ENCODE measurements at regions not wholly inside any gene's neighbourhood (a gene's known extent, or its start where the extent isn't known, plus 50 kb on each side); places are given as distances from the start of the nearest gene placed in this dataset.
"Not testable (repeated sequence)": the region's sequence is repeated elsewhere in the genome, so short reads cannot be mapped to it uniquely, and the experiment has no call there.

DNA sequence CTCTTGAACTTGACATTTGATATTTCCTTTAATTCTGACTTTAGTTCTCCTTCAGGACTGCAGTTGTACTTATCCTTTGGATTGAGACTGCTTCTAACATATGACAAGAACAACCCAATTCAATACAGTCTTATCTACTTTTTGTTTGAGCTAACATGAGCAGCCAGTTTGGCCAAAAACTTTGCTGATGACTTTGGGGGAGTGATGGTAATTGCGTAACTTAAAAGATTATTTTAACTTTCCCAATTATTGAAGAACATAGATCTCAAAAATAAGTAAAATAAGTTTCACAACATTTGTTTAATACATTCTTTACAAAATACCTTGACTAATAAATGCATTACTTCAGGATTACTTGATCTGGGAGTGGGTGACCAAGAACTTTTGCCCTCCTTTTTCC, 1311.1 kb upstream of the NRXN1 start:
- peak in 1 of 11 experiments; percentile 17; a peak in 1 of 22 replicates for TF ChIP-seq Cebpa-rat (IDR thresholded peaks at IDR 0.05)
- no peaks in the 10 kb centered on the region for H3K36me3 ChIP-seq
- no peaks in the 10 kb centered on the region for H3K27me3 ChIP-seq
- H3K4me2 ChIP-seq: no peak overlapping the region
- no peak overlapping the region for H3K27ac ChIP-seq
- no peaks in the 10 kb centered on the region for H4K20me1 ChIP-seq
- H3K9ac ChIP-seq: no peak overlapping the region
- no peak overlapping the region for H3K4me3 ChIP-seq
- no peaks in the 10 kb centered on the region for H3K9me3 ChIP-seq (replicated peaks in 1 of 11)
- no peaks in the 10 kb centered on the region for H3K4me1 ChIP-seq

DNA sequence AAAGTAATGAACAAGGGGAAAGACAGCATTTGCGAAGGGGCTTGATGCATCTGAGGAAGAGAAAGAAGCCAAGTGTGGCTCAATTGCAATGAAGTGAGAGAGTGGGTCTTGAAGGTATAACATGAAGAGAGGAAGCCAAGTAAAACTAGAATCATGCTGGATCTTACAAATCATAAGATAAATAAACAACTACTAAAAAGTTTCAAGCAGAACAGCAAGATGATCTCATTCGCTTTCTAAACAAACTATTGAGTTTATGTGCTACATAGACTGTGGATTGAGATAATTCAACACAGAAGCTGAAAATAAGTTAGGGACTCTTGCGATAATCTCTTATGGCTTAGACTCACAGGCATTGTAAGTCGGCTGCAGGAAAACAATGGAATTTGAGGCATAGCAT, 1310.5 kb upstream of the NRXN1 start:
- H3K27me3 ChIP-seq: no peaks in the 10 kb centered on the region
- H3K4me3 ChIP-seq: no peak overlapping the region
- TF ChIP-seq Cebpa-rat (IDR thresholded peaks at IDR 0.05): no peak
- no peaks in the 10 kb centered on the region for H3K4me1 ChIP-seq
- H3K9me3 ChIP-seq (replicated peaks in 1 of 11): no peaks in the 10 kb centered on the region
- H3K9ac ChIP-seq: no peak overlapping the region
- no peak overlapping the region for H3K27ac ChIP-seq
- H3K36me3 ChIP-seq: no peaks in the 10 kb centered on the region
- H4K20me1 ChIP-seq: no peaks in the 10 kb centered on the region
- H3K4me2 ChIP-seq: no peak overlapping the region

DNA sequence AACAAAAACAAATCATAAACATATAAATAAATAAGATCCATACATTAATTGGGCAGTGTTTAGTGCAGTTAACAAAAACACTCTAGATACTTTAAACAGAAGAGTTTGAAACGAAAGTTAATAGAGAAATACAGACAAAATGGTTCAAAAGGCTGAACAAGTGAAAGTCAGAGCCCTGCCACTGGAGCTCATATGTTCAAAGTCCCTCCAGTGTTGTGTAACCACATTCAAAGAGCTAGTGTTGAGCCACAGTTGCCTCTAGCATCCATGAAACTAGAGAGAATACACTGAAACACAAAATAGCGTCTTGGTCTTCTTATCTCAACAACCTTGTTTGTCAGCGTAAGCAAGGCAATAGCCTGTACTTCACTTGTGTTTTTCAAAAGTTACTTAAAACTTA, 1309.8 kb upstream of the NRXN1 start:
- Histone ChIP-seq H3K27ac (no peak overlapping the region), H4K20me1 (no peaks in the 10 kb centered on the region), H3K4me3 (no peak overlapping the region), H3K4me2 (no peak overlapping the region), H3K4me1 (no peaks in the 10 kb centered on the region), H3K27me3 (no peaks in the 10 kb centered on the region), H3K9me3 (replicated peaks in 1 of 11) (no peaks in the 10 kb centered on the region), H3K9ac (no peak overlapping the region), H3K36me3 (no peaks in the 10 kb centered on the region)
- no peak for TF ChIP-seq Cebpa-rat (IDR thresholded peaks at IDR 0.05)

DNA sequence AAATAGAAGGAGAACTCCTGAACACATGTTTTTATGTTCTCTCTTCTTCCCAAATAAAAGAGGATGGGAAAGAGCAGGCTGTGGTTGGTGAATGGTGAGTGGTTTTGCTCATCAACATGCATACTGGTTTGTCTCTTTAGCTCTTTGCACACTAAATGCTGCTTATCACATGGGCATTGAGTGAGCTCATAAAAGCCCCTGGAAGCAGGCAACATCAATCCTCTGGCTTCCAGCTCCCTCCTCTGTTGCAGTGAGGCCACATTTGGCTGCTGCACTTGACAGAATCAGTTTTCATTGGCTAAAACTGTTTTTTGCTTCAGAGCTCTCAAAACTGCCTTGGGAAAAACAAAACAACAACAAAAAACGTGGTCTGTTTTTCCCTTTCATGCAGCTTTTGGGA, 1308.2 kb upstream of the NRXN1 start:
- Histone ChIP-seq H3K4me3 (no peak overlapping the region), H4K20me1 (no peaks in the 10 kb centered on the region), H3K27me3 (no peaks in the 10 kb centered on the region), H3K4me1 (no peaks in the 10 kb centered on the region), H3K9me3 (replicated peaks in 1 of 11) (no peaks in the 10 kb centered on the region), H3K9ac (no peak overlapping the region), H3K4me2 (no peak overlapping the region), H3K27ac (no peak overlapping the region), H3K36me3 (no peaks in the 10 kb centered on the region)
- TF ChIP-seq Cebpa-rat (IDR thresholded peaks at IDR 0.05): no peak

DNA sequence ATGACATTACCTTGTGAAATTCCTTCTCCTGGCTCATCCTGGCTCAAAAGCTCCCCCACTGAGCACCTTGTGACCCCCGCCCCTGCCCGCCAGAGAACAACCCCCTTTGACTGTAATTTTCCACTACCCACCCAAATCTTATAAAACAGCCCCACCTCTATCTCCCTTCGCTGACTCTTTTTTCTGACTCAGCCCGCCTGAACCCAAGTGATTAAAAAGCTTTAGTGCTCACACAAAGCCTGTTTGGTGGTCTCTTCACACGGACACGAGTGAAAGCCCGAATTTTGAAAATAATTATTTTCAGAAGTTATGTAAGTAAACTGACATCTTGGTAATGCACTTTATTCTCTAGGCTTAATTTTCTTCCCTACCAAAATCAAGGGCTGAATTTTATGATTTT, 1305.9 kb upstream of the NRXN1 start:
- H3K9ac ChIP-seq, H3K4me3 ChIP-seq, H3K4me2 ChIP-seq: not testable (repeated sequence)

DNA sequence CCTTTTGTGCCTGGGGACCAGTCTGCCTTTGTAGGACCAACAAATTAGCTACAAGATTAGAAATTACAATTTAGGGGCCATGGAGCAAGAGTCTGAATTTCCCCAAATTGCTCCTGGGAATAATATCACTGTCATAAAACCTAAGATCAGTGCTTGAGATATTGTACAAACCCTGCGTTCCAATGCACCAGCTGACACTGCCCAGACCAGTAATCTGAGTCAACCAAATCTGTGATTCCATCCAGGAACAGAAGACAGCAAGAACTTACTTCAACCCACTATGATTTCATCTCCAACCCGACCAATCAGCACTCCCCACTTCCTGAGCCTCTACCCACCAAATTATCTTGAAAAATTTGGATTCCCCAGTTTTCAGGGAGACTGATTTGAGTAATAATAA, 1305.0 kb upstream of the NRXN1 start:
- Histone ChIP-seq H3K4me2 (no peak overlapping the region), H4K20me1 (no peaks in the 10 kb centered on the region), H3K4me1 (no peaks in the 10 kb centered on the region), H3K4me3 (no peak overlapping the region), H3K9me3 (replicated peaks in 1 of 11) (no peaks in the 10 kb centered on the region), H3K27me3 (no peaks in the 10 kb centered on the region), H3K9ac (no peak overlapping the region), H3K27ac (no peak overlapping the region), H3K36me3 (no peaks in the 10 kb centered on the region)
- no peak for TF ChIP-seq Cebpa-rat (IDR thresholded peaks at IDR 0.05)

More for the DNA sequence above, 1305.9 kb upstream of the NRXN1 start:
- H3K36me3 ChIP-seq; H3K4me1 ChIP-seq; H3K9me3 ChIP-seq (replicated peaks in 1 of 11); H3K27ac ChIP-seq; H3K27me3 ChIP-seq; H4K20me1 ChIP-seq: not testable (repeated sequence)

- H3K4me2 ChIP-seq: no peak overlapping the region
- no peak overlapping the region for H3K4me3 ChIP-seq
- H3K36me3 ChIP-seq: no peaks in the 10 kb centered on the region
- no peak overlapping the region for H3K9ac ChIP-seq
- no peak overlapping the region for H3K27ac ChIP-seq
- H3K9me3 ChIP-seq (replicated peaks in 1 of 11): no peaks in the 10 kb centered on the region
- no peak for TF ChIP-seq Cebpa-rat (IDR thresholded peaks at IDR 0.05)
- no peaks in the 10 kb centered on the region for H3K4me1 ChIP-seq
- H3K27me3 ChIP-seq: no peaks in the 10 kb centered on the region
- H4K20me1 ChIP-seq: no peaks in the 10 kb centered on the region
These were observed 1303.8 kb upstream of the NRXN1 start for GRCh38 chr2:52335727-52336126.

- Histone ChIP-seq H3K36me3 (no peaks in the 10 kb centered on the region), H3K4me3 (no peak overlapping the region), H4K20me1 (no peaks in the 10 kb centered on the region), H3K27me3 (no peaks in the 10 kb centered on the region), H3K9ac (no peak overlapping the region), H3K4me2 (no peak overlapping the region), H3K9me3 (replicated peaks in 1 of 11) (no peaks in the 10 kb centered on the region; a peak in 1 of 22 replicates), H3K4me1 (no peaks in the 10 kb centered on the region), H3K27ac (no peak overlapping the region)
- no peak for TF ChIP-seq Cebpa-rat (IDR thresholded peaks at IDR 0.05)
These were observed 1302.3 kb upstream of the NRXN1 start for GRCh38 chr2:52334185-52334584.

GRCh38 chr2:52327641-52328040, 1295.7 kb upstream of the NRXN1 start:
- H3K4me2 ChIP-seq: no peak overlapping the region
- H4K20me1 ChIP-seq: no peaks in the 10 kb centered on the region
- no peaks in the 10 kb centered on the region for H3K36me3 ChIP-seq
- H3K4me1 ChIP-seq: no peaks in the 10 kb centered on the region
- H3K27ac ChIP-seq: no peak overlapping the region
- TF ChIP-seq Cebpa-rat (IDR thresholded peaks at IDR 0.05): no peak
- H3K9ac ChIP-seq: no peak overlapping the region
- peaks cover 18 to 28% (median 23%) of the 10 kb centered on the region in 11 experiments for H3K9me3 ChIP-seq (replicated peaks in 1 of 11)
- H3K27me3 ChIP-seq: no peaks in the 10 kb centered on the region
- no peak overlapping the region for H3K4me3 ChIP-seq

GRCh38 chr2:52314231-52314630, 1282.3 kb upstream of the NRXN1 start:
- Histone ChIP-seq H3K4me1 (no peaks in the 10 kb centered on the region), H3K4me3 (no peak overlapping the region), H3K36me3 (no peaks in the 10 kb centered on the region), H3K4me2 (no peak overlapping the region), H3K9ac (no peak overlapping the region), H4K20me1 (no peaks in the 10 kb centered on the region), H3K27ac (no peak overlapping the region), H3K9me3 (replicated peaks in 1 of 11) (no peaks in the 10 kb centered on the region), H3K27me3 (no peaks in the 10 kb centered on the region)
- TF ChIP-seq Cebpa-rat (IDR thresholded peaks at IDR 0.05): no peak

GRCh38 chr2:52312486-52312885, 1280.6 kb upstream of the NRXN1 start:
- Histone ChIP-seq H3K4me3 (no peak overlapping the region), H3K9me3 (replicated peaks in 1 of 11) (no peaks in the 10 kb centered on the region), H3K36me3 (no peaks in the 10 kb centered on the region), H3K27ac (no peak overlapping the region), H3K4me1 (no peaks in the 10 kb centered on the region), H3K4me2 (no peak overlapping the region), H3K27me3 (no peaks in the 10 kb centered on the region), H3K9ac (no peak overlapping the region), H4K20me1 (no peaks in the 10 kb centered on the region)
- TF ChIP-seq Cebpa-rat (IDR thresholded peaks at IDR 0.05): no peak
